Common myeloid progenitor, CD34-positive (primary cell): ENCODE measurements at regions not wholly inside any gene's neighbourhood (a gene's known extent, or its start where the extent isn't known, plus 50 kb on each side); places are given as distances from the start of the nearest gene placed in this dataset.
"Not testable (repeated sequence)": the region's sequence is repeated elsewhere in the genome, so short reads cannot be mapped to it uniquely, and the experiment has no call there.

Experiments
- CTCF ChIA-PET: fragments of 350-600 bp; sonication (Branson Sonifier 250); formaldehyde crosslinking; loops from one replicate; lab custom pipeline; 2021; ENCODE audit warnings: antibody characterized with exemption; lab: Charles Lee
- POLR2A ChIA-PET: fragments of 350-600 bp; sonication (Branson Sonifier 250); formaldehyde crosslinking; loops from one replicate; lab custom pipeline; 2021; ENCODE audit warnings: antibody characterized with exemption; lab: Charles Lee
- DNase-seq, 3 donors: peaks; one replicate each; pipeline versions ENCODE4 v3.0.0 to v3.0.0-alpha.2; 2013
- H3K27ac ChIP-seq, 2 experiments: 1 replicate in 1 of 2; 2 replicates in 1 of 2; pipeline ENCODE4 v1.7.0; 2013; ENCODE audit warnings: inconsistent platforms in 2 of 2, low read length in 2 of 2, mild to moderate bottlenecking in 2 of 2, low read depth in 1 of 2, moderate library complexity in 1 of 2; ENCODE audit not compliant: severe bottlenecking in 2 of 2, insufficient read depth in 1 of 2, poor library complexity in 1 of 2
- H3K27me3 ChIP-seq, 5 experiments: replicated peaks in 2 of 5; 1 replicate in 3 of 5; 2 replicates in 2 of 5; pipeline versions ENCODE4 v1.6.1 to v1.7.0; 2013; ENCODE audit warnings: low read length in 4 of 5, mild to moderate bottlenecking in 2 of 5, moderate library complexity in 2 of 5, inconsistent platforms in 1 of 5; ENCODE audit not compliant: insufficient read depth in 5 of 5, control insufficient read depth in 4 of 5
- H3K36me3 ChIP-seq, 4 experiments: 1 replicate in 2 of 4; 2 replicates in 2 of 4; pipeline versions ENCODE4 v1.6.1 to v1.7.0; 2013; ENCODE audit warnings: low read length in 3 of 4, control low read depth in 1 of 4, mild to moderate bottlenecking in 1 of 4; ENCODE audit not compliant: control insufficient read depth in 4 of 4, insufficient read depth in 4 of 4
- H3K4me1 ChIP-seq, 4 experiments: 1 replicate in 3 of 4; 2 replicates in 1 of 4; pipeline versions ENCODE4 v1.6.1 to v1.7.1; 2013; ENCODE audit warnings: low read length in 3 of 4, mild to moderate bottlenecking in 3 of 4, control low read depth in 1 of 4, inconsistent platforms in 1 of 4, moderate library complexity in 1 of 4; ENCODE audit not compliant: control insufficient read depth in 4 of 4, insufficient read depth in 4 of 4; ENCODE audit errors: control extremely low read depth in 1 of 4
- H3K4me3 ChIP-seq, 7 experiments: 1 replicate in 4 of 7; 2 replicates in 3 of 7; pipeline versions ENCODE4 v1.5.1 to v1.7.0; 2013; ENCODE audit warnings: mild to moderate bottlenecking in 7 of 7, low read length in 6 of 7, moderate library complexity in 6 of 7, inconsistent platforms in 2 of 7, low read depth in 2 of 7, control low read depth in 1 of 7; ENCODE audit not compliant: insufficient read depth in 4 of 7, control insufficient read depth in 1 of 7; ENCODE audit errors: extremely low read depth in 1 of 7
- H3K9me3 ChIP-seq, 5 experiments: 1 replicate in 4 of 5; 2 replicates in 1 of 5; pipeline versions ENCODE4 v1.6.1 to v1.7.1; 2013; ENCODE audit warnings: low read length in 4 of 5, mild to moderate bottlenecking in 2 of 5, inconsistent platforms in 1 of 5, low read depth in 1 of 5, moderate library complexity in 1 of 5; ENCODE audit not compliant: control insufficient read depth in 4 of 5, insufficient read depth in 2 of 5; ENCODE audit errors: control extremely low read depth in 1 of 5
- WGBS: methylation state at CpG from one replicate; pipeline ENCODE4 v1.1.5; 2013; ENCODE audit not compliant: insufficient coverage; 5-methylcytosine and 5-hydroxymethylcytosine counted together

DNA sequence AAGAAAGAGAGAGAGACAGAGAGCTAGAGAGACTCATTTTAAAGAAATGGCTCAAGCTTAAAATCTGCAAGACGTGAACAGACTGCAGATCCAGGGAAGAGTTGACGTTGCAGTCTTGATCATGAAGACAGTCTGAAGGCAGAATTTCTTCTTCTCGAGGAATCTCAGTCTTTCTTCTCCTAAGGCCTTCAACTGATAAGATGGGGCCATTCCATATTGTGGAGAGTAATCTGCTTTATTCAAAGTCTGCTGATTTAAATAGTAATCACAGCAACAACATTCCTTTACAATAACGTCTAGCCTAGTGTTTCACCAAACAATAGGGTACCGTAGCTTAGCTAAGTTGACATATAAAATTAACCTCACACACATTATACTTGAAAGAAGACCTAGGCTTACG lies 208.4 kb upstream of the ADAMTS3 start:
- WGBS, result 94% methylated on average over 4 of the region's 6 CpGs
- no peaks in the 10 kb centered on the region for H3K4me1 ChIP-seq
- DNase-seq, result no peak
- ChIA-PET POLR2A (no interaction called here), CTCF (no interaction called here)
- no peaks in the 10 kb centered on the region for H3K36me3 ChIP-seq
- H3K9me3 ChIP-seq, result no peaks in the 10 kb centered on the region
- no peaks in the 10 kb centered on the region for H3K27me3 ChIP-seq
- no peak overlapping the region for H3K27ac ChIP-seq
- H3K4me3 ChIP-seq, result no peak overlapping the region

DNA sequence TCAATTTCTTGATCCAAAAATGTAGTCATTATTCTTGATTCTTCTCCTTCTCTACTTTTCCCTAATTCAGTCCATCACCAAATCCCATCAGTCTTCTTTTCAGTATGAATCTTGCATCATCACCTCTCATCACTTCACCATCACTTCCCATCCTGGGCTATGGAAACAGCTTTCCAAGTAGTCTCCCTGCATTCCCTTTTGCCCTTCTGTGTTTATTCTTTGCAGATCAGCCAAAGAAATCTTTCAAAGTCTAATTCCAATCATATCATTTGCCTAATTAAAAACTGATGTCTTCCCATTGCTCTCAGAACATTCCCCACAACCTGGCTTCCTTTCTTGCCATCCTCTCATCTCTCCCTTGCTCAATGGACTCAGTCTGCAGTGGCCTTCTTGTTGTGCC lies 201.7 kb upstream of the ADAMTS3 start:
- no peaks in the 10 kb centered on the region for H3K36me3 ChIP-seq
- no peak for DNase-seq
- no peaks in the 10 kb centered on the region for H3K4me1 ChIP-seq
- POLR2A ChIA-PET, result no interaction called here
- H3K9me3 ChIP-seq, result no peaks in the 10 kb centered on the region
- no peak overlapping the region for H3K27ac ChIP-seq
- H3K27me3 ChIP-seq, result no peaks in the 10 kb centered on the region
- CTCF ChIA-PET, result no interaction called here
- H3K4me3 ChIP-seq, result no peak overlapping the region

DNA sequence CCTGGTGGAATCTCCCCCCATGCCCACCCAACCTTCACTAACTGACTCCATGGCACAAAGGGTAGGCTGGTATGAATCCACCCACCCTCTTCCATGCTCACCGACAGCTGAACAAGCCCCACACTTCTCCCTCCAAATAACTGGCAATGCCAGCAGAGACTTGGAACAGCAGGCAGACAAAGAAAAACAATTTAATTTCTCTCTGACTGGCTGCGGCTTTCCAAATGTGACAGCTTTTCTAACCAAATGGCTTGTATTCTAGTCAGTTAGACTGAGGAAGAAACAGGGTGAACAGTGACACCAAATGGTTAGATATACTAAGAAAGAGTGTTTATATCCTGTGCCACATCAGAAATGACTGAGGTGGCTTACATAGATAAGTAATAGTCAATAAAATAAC lies 199.3 kb upstream of the ADAMTS3 start:
- ChIA-PET POLR2A (no interaction called here), CTCF (no interaction called here)

DNA sequence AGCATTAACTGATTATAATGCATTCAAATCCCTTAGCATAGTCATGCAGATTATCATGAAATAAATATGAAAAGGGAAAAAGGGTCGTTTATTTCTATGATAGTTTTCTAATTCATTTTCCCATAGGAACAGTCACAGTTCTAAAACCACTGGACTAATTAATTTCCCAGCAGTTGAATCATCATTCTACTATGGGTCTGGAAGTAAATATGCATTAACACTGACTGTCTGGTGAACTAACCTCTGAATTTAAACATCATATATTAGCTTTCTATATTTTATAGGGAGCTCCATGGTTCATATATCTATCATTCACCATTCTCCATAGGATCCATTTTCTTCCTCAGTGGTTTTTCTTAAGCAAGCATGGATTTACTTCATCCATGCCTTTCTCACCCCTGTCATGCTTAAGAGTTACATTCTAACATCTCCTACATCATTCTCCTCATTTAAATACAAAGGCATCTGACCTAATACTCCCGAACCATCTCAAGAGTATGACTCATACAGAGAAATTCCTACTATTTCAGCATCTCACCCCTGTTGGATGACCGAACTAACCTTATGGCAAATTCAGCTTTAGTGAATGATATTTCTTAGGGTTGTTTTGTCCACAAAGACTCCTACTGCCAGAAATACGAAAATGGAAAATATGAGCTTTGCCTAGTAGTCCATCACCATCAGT lies 198.7 kb upstream of the ADAMTS3 start:
- no peaks in the 10 kb centered on the region for H3K4me1 ChIP-seq
- H3K36me3 ChIP-seq, result no peaks in the 10 kb centered on the region
- ChIA-PET POLR2A (no interaction called here), CTCF (no interaction called here)
- WGBS, result 100% methylated on average over 1 of the region's 4 CpGs
- H3K27me3 ChIP-seq, result no peaks in the 10 kb centered on the region
- no peaks in the 10 kb centered on the region for H3K9me3 ChIP-seq
- no peak overlapping the region for H3K27ac ChIP-seq
- H3K4me3 ChIP-seq, result no peak overlapping the region
- DNase-seq, result no peak

More for the DNA sequence above, 199.3 kb upstream of the ADAMTS3 start:
- Histone ChIP-seq H3K27ac (no peak overlapping the region), H3K4me3 (no peak overlapping the region), H3K36me3 (no peaks in the 10 kb centered on the region), H3K27me3 (no peaks in the 10 kb centered on the region), H3K9me3 (no peaks in the 10 kb centered on the region), H3K4me1 (no peaks in the 10 kb centered on the region)
- DNase-seq, result no peak
- 100% methylated on average over 1 of the region's 2 CpGs for WGBS

- H3K4me3 ChIP-seq, POLR2A ChIA-PET, H3K27ac ChIP-seq, H3K9me3 ChIP-seq, H3K36me3 ChIP-seq, H3K4me1 ChIP-seq, H3K27me3 ChIP-seq, DNase-seq, CTCF ChIA-PET: not testable (repeated sequence)
- 89% methylated on average over 12 of the region's 19 CpGs for WGBS
Observed at GRCh38 chr4:72765788-72766187, 196.8 kb upstream of the ADAMTS3 start.

GRCh38 chr4:72761368-72762038 lies 192.5 kb upstream of the ADAMTS3 start:
- Histone ChIP-seq H3K4me3 (no peak overlapping the region), H3K27ac (no peak overlapping the region), H3K27me3 (peaks cover 0 to 2% (median 0%) of the 10 kb centered on the region in 5 experiments), H3K36me3 (no peaks in the 10 kb centered on the region), H3K4me1 (no peaks in the 10 kb centered on the region), H3K9me3 (no peaks in the 10 kb centered on the region)
- CTCF ChIA-PET, result no interaction called here
- 96% methylated on average over 3 of the region's 5 CpGs for WGBS
- POLR2A ChIA-PET, result no interaction called here
- no peak for DNase-seq

GRCh38 chr4:72753414-72753813 lies 184.4 kb upstream of the ADAMTS3 start:
- H3K4me3 ChIP-seq, H3K36me3 ChIP-seq, H3K4me1 ChIP-seq, POLR2A ChIA-PET, H3K27me3 ChIP-seq, DNase-seq, H3K27ac ChIP-seq: not testable (repeated sequence)
- H3K9me3 ChIP-seq, result peaks cover 0 to 30% (median 2%) of the 10 kb centered on the region in 5 experiments
- CTCF ChIA-PET, result interaction anchor here (0.8 kb wide), 1 partner anchor 166 kb away, joined by 3 read pairs; no protein-coding TSS in a partner anchor
